WI38 (cell line): ENCODE measurements at regions not wholly inside any gene's neighbourhood (a gene's known extent, or its start where the extent isn't known, plus 50 kb on each side); places are given as distances from the start of the nearest gene placed in this dataset.

ENCODE experiments used
- H3K4me3 ChIP-seq: 2 replicates; pipeline ENCODE4 v1.5.1; 2011; ENCODE audit warnings: low read depth, mild to moderate bottlenecking, control low read depth, low read length
- TF ChIP-seq, protein P1 (sequence below): IDR thresholded peaks from 2 replicates; pipeline ENCODE4 v1.5.1; 2012; ENCODE audit warnings: low read depth, mild to moderate bottlenecking, control low read depth, low read length

DNA sequence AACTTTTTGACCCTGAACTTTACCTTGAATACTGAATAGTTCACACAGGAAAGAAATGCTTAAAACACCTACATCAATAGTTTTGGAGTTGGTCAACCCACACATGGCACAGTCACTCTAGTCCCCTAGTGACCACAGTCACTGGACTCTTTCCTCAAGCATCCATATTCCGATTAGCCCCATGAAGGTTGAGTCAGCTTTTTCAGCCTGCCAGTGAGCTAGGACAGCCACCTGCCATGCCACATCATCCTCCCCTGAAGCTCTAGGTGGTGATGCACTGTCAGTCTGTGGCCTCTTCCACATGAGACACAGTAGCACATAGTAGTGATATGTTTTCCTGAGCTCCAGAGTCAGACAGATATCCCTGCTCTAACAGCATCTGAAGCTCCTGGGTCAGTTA lies 537.2 kb downstream of the XPNPEP1 start:
- TF ChIP-seq, protein P1, sequence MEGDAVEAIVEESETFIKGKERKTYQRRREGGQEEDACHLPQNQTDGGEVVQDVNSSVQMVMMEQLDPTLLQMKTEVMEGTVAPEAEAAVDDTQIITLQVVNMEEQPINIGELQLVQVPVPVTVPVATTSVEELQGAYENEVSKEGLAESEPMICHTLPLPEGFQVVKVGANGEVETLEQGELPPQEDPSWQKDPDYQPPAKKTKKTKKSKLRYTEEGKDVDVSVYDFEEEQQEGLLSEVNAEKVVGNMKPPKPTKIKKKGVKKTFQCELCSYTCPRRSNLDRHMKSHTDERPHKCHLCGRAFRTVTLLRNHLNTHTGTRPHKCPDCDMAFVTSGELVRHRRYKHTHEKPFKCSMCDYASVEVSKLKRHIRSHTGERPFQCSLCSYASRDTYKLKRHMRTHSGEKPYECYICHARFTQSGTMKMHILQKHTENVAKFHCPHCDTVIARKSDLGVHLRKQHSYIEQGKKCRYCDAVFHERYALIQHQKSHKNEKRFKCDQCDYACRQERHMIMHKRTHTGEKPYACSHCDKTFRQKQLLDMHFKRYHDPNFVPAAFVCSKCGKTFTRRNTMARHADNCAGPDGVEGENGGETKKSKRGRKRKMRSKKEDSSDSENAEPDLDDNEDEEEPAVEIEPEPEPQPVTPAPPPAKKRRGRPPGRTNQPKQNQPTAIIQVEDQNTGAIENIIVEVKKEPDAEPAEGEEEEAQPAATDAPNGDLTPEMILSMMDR: no peak
- H3K4me3 ChIP-seq: no peak overlapping the region

DNA sequence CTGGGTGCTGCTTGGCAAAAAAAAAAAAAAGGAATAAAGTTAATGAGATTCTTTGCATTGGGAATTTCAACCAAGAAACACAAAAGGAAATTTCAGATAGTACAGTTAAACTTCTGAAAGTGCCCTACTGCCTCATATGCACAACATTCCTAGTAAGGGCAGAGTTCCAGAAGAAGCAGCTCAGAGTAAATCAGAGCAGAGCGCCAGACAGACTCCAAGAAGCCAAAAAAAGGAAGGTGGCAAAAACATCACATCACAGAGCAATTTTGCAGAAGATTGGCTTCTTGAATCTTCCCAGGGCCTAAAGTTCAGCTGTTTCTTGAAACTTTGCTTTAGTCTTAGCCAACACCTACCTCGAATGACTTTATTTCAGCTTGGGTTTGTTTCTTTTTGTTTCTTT lies 544.1 kb downstream of the XPNPEP1 start:
- H3K4me3 ChIP-seq: no peak overlapping the region
- TF ChIP-seq, protein P1: no peak

DNA sequence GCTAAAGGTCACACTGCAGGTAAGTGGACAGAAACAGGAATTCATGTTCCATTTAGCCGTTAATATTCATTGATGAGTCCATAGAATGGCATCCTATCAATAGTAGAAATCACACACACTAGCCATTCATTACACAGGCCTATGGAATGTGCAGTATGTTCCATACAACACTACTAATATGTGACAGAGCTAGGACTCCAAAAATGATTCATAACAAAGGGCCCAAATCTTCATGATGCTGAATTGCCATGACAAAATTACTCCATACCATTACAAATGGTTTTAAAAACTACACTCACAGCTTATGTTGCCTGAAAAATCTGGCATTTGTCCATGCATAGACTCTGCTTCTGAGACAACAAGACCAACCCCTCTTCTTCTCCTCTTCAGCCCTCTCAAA lies 549.1 kb downstream of the XPNPEP1 start:
- no peak overlapping the region for H3K4me3 ChIP-seq
- TF ChIP-seq, protein P1: no peak

DNA sequence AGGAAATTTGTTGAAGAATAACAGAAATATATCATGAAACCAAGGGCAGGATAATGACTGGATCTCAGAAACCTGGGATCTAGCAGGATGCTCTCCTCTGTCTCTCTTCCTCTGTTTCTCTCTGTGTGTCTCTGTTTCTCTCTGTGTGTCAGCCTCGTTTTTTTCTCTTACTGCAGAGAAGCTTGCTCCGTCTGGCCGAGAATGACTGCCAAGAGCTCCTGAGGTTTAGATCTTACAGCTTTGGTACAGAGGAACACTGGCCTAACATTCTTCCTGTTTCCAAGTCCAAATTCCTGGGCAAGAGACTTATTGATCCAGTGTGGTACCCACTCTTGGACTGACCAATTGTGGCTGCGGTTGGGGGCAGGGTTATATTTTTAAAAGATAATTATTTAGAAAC lies 564.0 kb downstream of the XPNPEP1 start:
- TF ChIP-seq, protein P1: no peak
- no peak overlapping the region for H3K4me3 ChIP-seq

DNA sequence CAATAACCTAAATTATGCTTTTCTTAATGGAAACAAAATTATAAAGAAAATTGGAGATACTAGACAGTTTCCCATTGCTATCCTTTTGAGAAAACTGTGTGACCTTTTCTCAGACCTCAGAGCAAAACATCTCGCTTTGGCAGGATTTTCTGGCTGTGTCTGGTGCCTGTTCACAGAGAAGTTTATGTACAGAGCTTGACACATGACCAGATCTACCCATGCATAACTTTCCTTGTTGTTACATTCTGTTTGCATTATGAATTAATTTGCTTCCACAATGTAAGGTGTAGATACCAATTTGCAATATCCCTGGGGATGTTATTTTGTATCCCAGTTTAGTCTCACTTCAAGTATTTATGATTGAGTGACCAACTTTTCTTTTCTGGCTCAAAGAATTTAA lies 565.0 kb downstream of the XPNPEP1 start:
- TF ChIP-seq, protein P1: no peak
- H3K4me3 ChIP-seq: no peak overlapping the region

DNA sequence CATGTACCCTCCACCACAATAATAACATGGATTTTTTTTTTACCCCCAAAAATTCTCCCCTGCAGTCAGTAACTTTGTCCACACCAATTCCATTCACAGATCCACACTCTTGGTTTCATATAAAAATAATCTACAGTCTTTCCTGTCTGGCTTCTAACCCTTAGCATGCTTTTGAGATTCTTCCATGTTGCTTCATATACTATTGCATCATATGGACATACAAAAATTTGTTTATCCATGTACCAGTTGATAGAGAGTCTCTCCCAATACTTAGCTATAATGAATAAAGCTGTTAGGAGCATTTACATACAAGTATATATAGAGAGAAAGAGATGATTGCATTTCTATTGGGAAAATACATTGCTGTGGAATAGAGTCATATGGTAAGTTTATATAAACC lies 575.0 kb downstream of the XPNPEP1 start:
- H3K4me3 ChIP-seq: no peak overlapping the region
- TF ChIP-seq, protein P1: no peak

DNA sequence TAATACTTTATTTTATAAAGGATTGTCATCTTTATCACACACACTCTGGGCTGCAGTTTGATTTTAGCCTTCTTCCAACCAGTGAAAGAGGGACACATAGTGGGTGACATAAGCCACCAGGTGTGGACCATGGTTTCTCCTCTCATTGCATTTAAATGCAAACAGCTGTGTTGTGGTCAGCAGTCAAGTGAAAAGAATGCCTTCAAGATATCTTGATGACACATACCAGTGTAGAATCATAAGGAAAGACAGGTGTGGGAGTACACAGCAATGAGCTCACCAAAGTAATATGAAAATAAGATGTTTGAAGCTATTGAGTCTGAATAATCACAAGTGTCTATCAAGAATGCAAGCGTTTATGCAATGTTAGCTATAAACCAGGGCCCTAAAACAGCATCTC lies 580.0 kb downstream of the XPNPEP1 start:
- H3K4me3 ChIP-seq: no peak overlapping the region
- TF ChIP-seq, protein P1: no peak
